ENCODE measurements at regions not wholly inside any gene's neighbourhood (a gene's known extent, or its start where the extent isn't known, plus 50 kb on each side); places are given as distances from the start of the nearest gene placed in this dataset.

GRCh38 chr18:24560511-24560981 lies 100.1 kb downstream of the HRH4 start:
- H3K4me3 ChIP-seq (ENCODE audit: low read depth, low read length) = no peak overlapping the region
- CTCF ChIA-PET = no interaction called here
- POLR2A ChIA-PET = no interaction called here
- H3K9me3 ChIP-seq (ENCODE audit: control insufficient read depth, insufficient read depth, low read length) = no peaks in the 10 kb centered on the region
- no peak for TF ChIP-seq CTCF (IDR thresholded peaks at IDR 0.05; ENCODE audit: low read depth, low read length)
- H3K27ac ChIP-seq (ENCODE audit: low read depth, low read length) = no peak overlapping the region
- peaks cover 2% of the 10 kb centered on the region for H3K27me3 ChIP-seq (ENCODE audit: control insufficient read depth, insufficient read depth, low read length)
- no peak for DNase-seq (ENCODE audit: low read depth, low spot score)

GRCh38 chr18:24561369-24561965 lies 101.0 kb downstream of the HRH4 start:
- DNase-seq (ENCODE audit: low read depth, low spot score) = no peak
- CTCF ChIA-PET = interaction anchor here (0.7 kb wide), 1 partner anchor 207 kb away, joined by 3 read pairs; no protein-coding TSS in a partner anchor
- Histone ChIP-seq H3K9me3 (ENCODE audit: control insufficient read depth, insufficient read depth, low read length) (no peaks in the 10 kb centered on the region), H3K27ac (ENCODE audit: low read depth, low read length) (no peak overlapping the region), H3K4me3 (ENCODE audit: low read depth, low read length) (no peak overlapping the region), H3K27me3 (ENCODE audit: control insufficient read depth, insufficient read depth, low read length) (peaks cover 2% of the 10 kb centered on the region)
- no peak for TF ChIP-seq CTCF (IDR thresholded peaks at IDR 0.05; ENCODE audit: low read depth, low read length)
- POLR2A ChIA-PET = no interaction called here

DNA sequence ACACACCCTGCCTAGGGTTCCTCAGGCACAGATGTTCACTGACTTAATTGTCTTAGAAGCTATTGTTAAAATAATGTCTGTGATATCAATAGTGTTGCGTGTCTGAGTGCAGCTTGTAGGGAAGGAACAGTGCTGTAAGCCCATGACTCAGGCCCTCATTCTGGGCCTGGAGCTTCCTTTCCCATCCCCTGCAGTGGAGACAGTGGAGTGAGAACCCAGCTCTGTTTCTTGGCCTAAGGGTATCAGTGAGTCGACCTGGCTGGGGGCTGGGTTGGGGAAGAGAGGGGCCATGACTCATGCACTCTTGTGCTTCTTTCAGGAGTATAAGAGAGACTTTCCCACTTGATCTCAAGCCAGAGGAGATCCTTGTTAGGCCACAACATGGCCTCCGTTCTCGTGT lies 106.8 kb downstream of the HRH4 start:
- H3K4me3 ChIP-seq (ENCODE audit: low read depth, low read length) = no peak overlapping the region
- no peak overlapping the region for H3K27ac ChIP-seq (ENCODE audit: low read depth, low read length)
- no peak for TF ChIP-seq CTCF (IDR thresholded peaks at IDR 0.05; ENCODE audit: low read depth, low read length)
- ChIA-PET POLR2A (no interaction called here), CTCF (no interaction called here)
- H3K27me3 ChIP-seq (ENCODE audit: control insufficient read depth, insufficient read depth, low read length) = no peaks in the 10 kb centered on the region
- no peak for DNase-seq (ENCODE audit: low read depth, low spot score)
- H3K9me3 ChIP-seq (ENCODE audit: control insufficient read depth, insufficient read depth, low read length) = no peaks in the 10 kb centered on the region

GRCh38 chr18:24570716-24571115 lies 110.3 kb downstream of the HRH4 start:
- Histone ChIP-seq H3K27ac (ENCODE audit: low read depth, low read length) (no peak overlapping the region), H3K4me3 (ENCODE audit: low read depth, low read length) (no peak overlapping the region), H3K9me3 (ENCODE audit: control insufficient read depth, insufficient read depth, low read length) (no peaks in the 10 kb centered on the region), H3K27me3 (ENCODE audit: control insufficient read depth, insufficient read depth, low read length) (no peaks in the 10 kb centered on the region)
- DNase-seq (ENCODE audit: low read depth, low spot score) = no peak
- ChIA-PET POLR2A (no interaction called here), CTCF (no interaction called here)
- no peak for TF ChIP-seq CTCF (IDR thresholded peaks at IDR 0.05; ENCODE audit: low read depth, low read length)

DNA sequence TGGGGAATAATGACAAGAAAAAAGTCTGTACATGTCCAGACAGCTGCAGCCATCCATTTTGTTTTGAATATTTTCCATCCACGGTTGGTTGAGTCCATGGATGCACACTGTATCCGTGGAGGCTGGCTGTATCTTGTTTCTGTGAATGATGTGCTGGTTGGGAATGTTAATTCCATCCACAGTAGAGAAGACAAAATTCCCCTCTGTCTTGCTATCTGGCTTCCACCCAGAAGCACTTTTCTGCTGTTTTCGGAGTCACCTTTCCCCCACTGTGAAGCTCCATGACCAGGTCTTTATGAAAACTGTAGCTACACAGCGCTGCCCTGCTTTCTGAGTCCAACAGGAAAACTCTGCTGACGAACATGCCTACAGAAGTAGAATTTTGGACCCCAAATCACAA lies 122.3 kb downstream of the HRH4 start:
- H3K27ac ChIP-seq (ENCODE audit: low read depth, low read length) = no peak overlapping the region
- no peak for TF ChIP-seq CTCF (IDR thresholded peaks at IDR 0.05; ENCODE audit: low read depth, low read length)
- CTCF ChIA-PET = no interaction called here
- H3K9me3 ChIP-seq (ENCODE audit: control insufficient read depth, insufficient read depth, low read length) = no peaks in the 10 kb centered on the region
- H3K27me3 ChIP-seq (ENCODE audit: control insufficient read depth, insufficient read depth, low read length) = peaks cover 9% of the 10 kb centered on the region
- no peak for DNase-seq (ENCODE audit: low read depth, low spot score)
- H3K4me3 ChIP-seq (ENCODE audit: low read depth, low read length) = no peak overlapping the region
- POLR2A ChIA-PET = no interaction called here
